GM23338 (cell line): ENCODE measurements at regions not wholly inside any gene's neighbourhood (a gene's known extent, or its start where the extent isn't known, plus 50 kb on each side); places are given as distances from the start of the nearest gene placed in this dataset.

Source experiments
- ATAC-seq: fragments of 200-7000 bp; cut with Tn5 transposase; 3 replicates; pipeline ENCODE4 v1.9.1; 2020
- DNase-seq: peaks from one replicate; pipeline ENCODE4 v3.0.0-alpha.2; 2015; ENCODE audit warnings: low spot score
- H2AFZ ChIP-seq: fragments of 200-600 bp; sonication (generic); 2 replicates; pipeline ENCODE4 v1.8.0; 2016; ENCODE audit warnings: antibody characterized with exemption, mild to moderate bottlenecking, moderate library complexity
- H3F3A ChIP-seq: fragments of 200-600 bp; sonication (generic); replicated peaks from 2 replicates; pipeline ENCODE4 v1.8.0; 2017; ENCODE audit warnings: antibody characterized with exemption, mixed run types, low read depth
- H3K27ac ChIP-seq: fragments of 200-600 bp; sonication (generic); 2 replicates; pipeline ENCODE4 v1.6.1; 2016; ENCODE audit warnings: low read depth
- H3K27me3 ChIP-seq: fragments of 200-600 bp; sonication (generic); 2 replicates; pipeline ENCODE4 v1.8.0; 2016; ENCODE audit warnings: mild to moderate bottlenecking, mixed run types, moderate library complexity; ENCODE audit not compliant: insufficient read depth
- H3K36me3 ChIP-seq: fragments of 200-600 bp; sonication (generic); 2 replicates; pipeline ENCODE4 v1.8.0; 2016; ENCODE audit warnings: mild to moderate bottlenecking; ENCODE audit not compliant: insufficient read depth
- H3K4me1 ChIP-seq: fragments of 200-600 bp; sonication (generic); 2 replicates; pipeline ENCODE4 v1.8.0; 2016; ENCODE audit warnings: mild to moderate bottlenecking, moderate library complexity; ENCODE audit not compliant: insufficient read depth
- H3K4me2 ChIP-seq: fragments of 200-600 bp; sonication (generic); 2 replicates; pipeline ENCODE4 v1.7.1; 2017; ENCODE audit warnings: mixed run types
- H3K4me3 ChIP-seq: fragments of 200-600 bp; sonication (generic); 2 replicates; pipeline ENCODE4 v1.6.1; 2016; ENCODE audit warnings: mixed run types
- H3K79me2 ChIP-seq: fragments of 200-600 bp; sonication (generic); replicated peaks from 2 replicates; pipeline ENCODE4 v1.8.0; 2017; ENCODE audit warnings: mild to moderate bottlenecking; ENCODE audit not compliant: insufficient read depth
- H3K9me2 ChIP-seq: fragments of 200-600 bp; sonication (generic); 2 replicates; pipeline ENCODE4 v1.8.0; 2017; ENCODE audit not compliant: insufficient read depth
- H4K20me1 ChIP-seq: fragments of 200-600 bp; sonication (generic); replicated peaks from 2 replicates; pipeline ENCODE4 v1.8.0; 2017; ENCODE audit warnings: mild to moderate bottlenecking; ENCODE audit not compliant: insufficient read depth
- H3K27ac Mint-ChIP-seq: 2 replicates; pipeline ENCODE4 v1.8.0; 2020; ENCODE audit warnings: inconsistent platforms, mild to moderate bottlenecking, moderate library complexity, mixed read lengths
- H3K27me3 Mint-ChIP-seq: 3 replicates; pipeline ENCODE4 v1.8.0; 2022; ENCODE audit warnings: low read depth, mild to moderate bottlenecking, moderate library complexity, mixed read lengths, inconsistent platforms; ENCODE audit not compliant: insufficient read depth, poor library complexity
- H3K36me3 Mint-ChIP-seq: 3 replicates; pipeline ENCODE4 v1.8.0; 2021; ENCODE audit warnings: low read depth, mild to moderate bottlenecking, inconsistent platforms, moderate library complexity, mixed read lengths
- H3K4me1 Mint-ChIP-seq: 3 replicates; pipeline ENCODE4 v1.8.0; 2020; ENCODE audit warnings: mild to moderate bottlenecking, inconsistent platforms, mixed read lengths
- H3K4me3 Mint-ChIP-seq: 3 replicates; pipeline ENCODE4 v1.8.0; 2021; ENCODE audit warnings: moderate library complexity, mild to moderate bottlenecking, inconsistent platforms, mixed read lengths
- H3K9me3 Mint-ChIP-seq: 3 replicates; pipeline ENCODE4 v1.8.0; 2020; ENCODE audit warnings: moderate library complexity, mild to moderate bottlenecking, inconsistent platforms, mixed read lengths
- CREB1 ChIP-seq: fragments of 250-450 bp; sonication (Bioruptor Pico); IDR thresholded peaks from 2 replicates; pipeline ENCODE4 v1.5.0; 2020; ENCODE audit warnings: low read depth, mild to moderate bottlenecking, moderate library complexity
- CTCF ChIP-seq, 2 experiments: fragments of 200-600 bp in 1 of 2; sonication (generic) in 1 of 2; conservative IDR thresholded peaks; 2 replicates each; pipeline versions ENCODE4 v1.5.1 to v1.6.1; 2016 to 2017; ENCODE audit warnings: antibody characterized with exemption in 2 of 2, low read depth in 2 of 2, mild to moderate bottlenecking in 2 of 2, moderate library complexity in 1 of 2
- ETS1 ChIP-seq: IDR thresholded peaks from 2 replicates; pipeline ENCODE4 v1.6.1; 2016; ENCODE audit warnings: antibody characterized with exemption
- EZH2 ChIP-seq: fragments of 200-600 bp; sonication (generic); IDR thresholded peaks from one replicate; pipeline ENCODE4 v1.8.0; 2017; ENCODE audit warnings: antibody characterized with exemption, mild to moderate bottlenecking, low read depth; ENCODE audit not compliant: unreplicated experiment
- EZH2phosphoT487 ChIP-seq: fragments of 200-600 bp; sonication (generic); IDR thresholded peaks from one replicate; pipeline ENCODE4 v1.8.1; 2018; ENCODE audit warnings: antibody characterized with exemption; ENCODE audit not compliant: unreplicated experiment
- JUNB ChIP-seq: IDR thresholded peaks from one replicate; pipeline ENCODE4 v1.6.1; 2016; ENCODE audit warnings: antibody characterized with exemption; ENCODE audit not compliant: unreplicated experiment
- NANOG ChIP-seq: IDR thresholded peaks from 2 replicates; pipeline ENCODE4 v1.6.1; 2016; ENCODE audit warnings: antibody characterized with exemption, borderline replicate concordance
- POLR2AphosphoS5 ChIP-seq: IDR thresholded peaks from 2 replicates; pipeline ENCODE4 v1.6.1; 2016; ENCODE audit warnings: antibody characterized with exemption, low read depth
- REST ChIP-seq: IDR thresholded peaks from one replicate; pipeline ENCODE4 v1.6.1; 2018; ENCODE audit warnings: antibody characterized with exemption; ENCODE audit not compliant: unreplicated experiment
- STAT1 ChIP-seq: IDR thresholded peaks from one replicate; pipeline ENCODE4 v1.6.1; 2016; ENCODE audit warnings: antibody characterized with exemption; ENCODE audit not compliant: unreplicated experiment
- ZNF114 ChIP-seq: fragments of 250-450 bp; sonication (Bioruptor Pico); IDR thresholded peaks from 2 replicates; pipeline ENCODE4 v1.5.0; 2020; ENCODE audit warnings: mild to moderate bottlenecking, moderate library complexity
- ZNF331 ChIP-seq: fragments of 250-450 bp; sonication (Bioruptor Pico); IDR thresholded peaks from 2 replicates; pipeline ENCODE4 v1.5.0; 2020; ENCODE audit warnings: low read depth, mild to moderate bottlenecking, moderate library complexity
- ZNF462 ChIP-seq: fragments of 250-450 bp; sonication (Bioruptor Pico); IDR thresholded peaks from 2 replicates; pipeline ENCODE4 v1.5.0; 2020; ENCODE audit warnings: mild to moderate bottlenecking, moderate library complexity

GRCh38 chr9:119794836-119795235, 425.6 kb upstream of the BRINP1 start:
- no peak overlapping the region for H3K27ac ChIP-seq
- Mint-ChIP-seq H3K27ac (no peak overlapping the region), H3K4me1 (no peaks in the 10 kb centered on the region), H3K27me3 (no peaks in the 10 kb centered on the region), H3K4me3 (no peak overlapping the region), H3K36me3 (no peaks in the 10 kb centered on the region), H3K9me3 (no peaks in the 10 kb centered on the region)
- no peak overlapping the region for H3K4me2 ChIP-seq
- no peaks in the 10 kb centered on the region for H3K27me3 ChIP-seq
- no peaks in the 10 kb centered on the region for H4K20me1 ChIP-seq
- H3K4me3 ChIP-seq = no peak overlapping the region
- H3K36me3 ChIP-seq = no peaks in the 10 kb centered on the region
- no peaks in the 10 kb centered on the region for H3K79me2 ChIP-seq
- no peaks in the 10 kb centered on the region for H3K4me1 ChIP-seq
- DNase-seq (no peak), ATAC-seq (no peak)
- H3K9me2 ChIP-seq = peaks cover 10% of the 10 kb centered on the region
- no peaks in the 10 kb centered on the region for H3F3A ChIP-seq
- no peak overlapping the region for H2AFZ ChIP-seq
- TF ChIP-seq ETS1 = no peak
- TF ChIP-seq CREB1 (CRISPR knock-in tag) = no peak
- TF ChIP-seq CTCF (conservative IDR thresholded peaks at IDR 0.05; ENCODE audit: low read depth in 2 of 2) = no peak
- no peak for TF ChIP-seq REST
- no peak for TF ChIP-seq ZNF462
- TF ChIP-seq EZH2phosphoT487 = no peak
- TF ChIP-seq ZNF114 (CRISPR knock-in tag) = no peak
- TF ChIP-seq STAT1 = no peak
- no peak for TF ChIP-seq ZNF331
- TF ChIP-seq NANOG = no peak
- TF ChIP-seq EZH2 = no peak
- no peak for TF ChIP-seq JUNB
- TF ChIP-seq POLR2AphosphoS5 = no peak
